ACC112 (cell line): ENCODE measurements at regions not wholly inside any gene's neighbourhood (a gene's known extent, or its start where the extent isn't known, plus 50 kb on each side); places are given as distances from the start of the nearest gene placed in this dataset.

Experiments used
- H2AFZ ChIP-seq: fragments of 200-600 bp; sonication (generic); one replicate; pipeline ENCODE4 v1.6.0; 2017; ENCODE audit warnings: antibody characterized with exemption, low read length; ENCODE audit not compliant: unreplicated experiment
- H3K27ac ChIP-seq: fragments of 200-600 bp; sonication (generic); 2 replicates; pipeline ENCODE4 v1.5.1; 2014; ENCODE audit warnings: low read depth, mild to moderate bottlenecking, antibody characterized with exemption, low read length, moderate library complexity
- H3K27me3 ChIP-seq: fragments of 200-600 bp; sonication (generic); 2 replicates; pipeline ENCODE4 v1.6.1; 2014; ENCODE audit warnings: mild to moderate bottlenecking, antibody characterized with exemption, low read length, moderate library complexity, mixed read lengths; ENCODE audit not compliant: insufficient read depth
- H3K36me3 ChIP-seq: fragments of 200-600 bp; sonication (generic); 2 replicates; pipeline ENCODE4 v1.6.1; 2016; ENCODE audit warnings: mild to moderate bottlenecking, antibody characterized with exemption, low read length, moderate library complexity, mixed read lengths; ENCODE audit not compliant: insufficient read depth
- H3K4me1 ChIP-seq: fragments of 200-600 bp; sonication (generic); one replicate; pipeline ENCODE4 v1.6.1; 2016; ENCODE audit warnings: low read length, mixed read lengths; ENCODE audit not compliant: insufficient read depth, unreplicated experiment, control insufficient read depth
- H3K4me3 ChIP-seq: fragments of 200-600 bp; sonication (generic); 2 replicates; pipeline ENCODE4 v1.5.1; 2014; ENCODE audit warnings: mild to moderate bottlenecking, low read depth, low read length
- H3K79me2 ChIP-seq: fragments of 200-600 bp; sonication (generic); one replicate; pipeline ENCODE4 v1.6.0; 2016; ENCODE audit warnings: low read length; ENCODE audit not compliant: control insufficient read depth, unreplicated experiment, insufficient read depth

DNA sequence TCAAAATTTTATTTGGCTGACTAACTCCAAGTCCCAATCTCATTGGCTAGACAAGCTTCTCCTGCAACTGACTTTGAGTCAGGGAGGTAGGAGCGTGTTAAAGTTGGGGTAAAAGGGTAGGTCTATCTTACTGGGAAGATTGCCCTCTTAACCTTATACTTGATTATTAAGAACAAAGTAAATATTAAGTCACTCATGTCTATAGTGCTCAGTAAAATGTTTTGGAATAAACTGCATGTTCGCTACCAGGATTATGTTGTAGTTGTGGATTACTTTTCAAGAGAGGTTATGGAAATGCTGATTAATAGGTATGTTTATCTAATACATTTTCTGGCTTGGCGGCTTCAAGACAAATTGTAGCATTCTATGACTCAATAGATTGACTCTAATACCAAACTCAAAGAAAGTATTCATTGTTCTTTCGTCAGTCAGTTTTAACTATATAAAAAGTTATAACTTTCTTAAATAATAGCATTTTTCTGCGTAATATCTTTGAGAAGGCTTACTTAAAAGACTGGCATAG lies 539.1 kb downstream of the PSAT1 start:
- H3K36me3 ChIP-seq = no peaks in the 10 kb centered on the region
- peaks cover 7% of the 10 kb centered on the region for H3K4me1 ChIP-seq
- no peaks in the 10 kb centered on the region for H3K27me3 ChIP-seq
- H2AFZ ChIP-seq = no peak overlapping the region
- no peak overlapping the region for H3K27ac ChIP-seq
- H3K4me3 ChIP-seq = no peak overlapping the region
- no peaks in the 10 kb centered on the region for H3K79me2 ChIP-seq

DNA sequence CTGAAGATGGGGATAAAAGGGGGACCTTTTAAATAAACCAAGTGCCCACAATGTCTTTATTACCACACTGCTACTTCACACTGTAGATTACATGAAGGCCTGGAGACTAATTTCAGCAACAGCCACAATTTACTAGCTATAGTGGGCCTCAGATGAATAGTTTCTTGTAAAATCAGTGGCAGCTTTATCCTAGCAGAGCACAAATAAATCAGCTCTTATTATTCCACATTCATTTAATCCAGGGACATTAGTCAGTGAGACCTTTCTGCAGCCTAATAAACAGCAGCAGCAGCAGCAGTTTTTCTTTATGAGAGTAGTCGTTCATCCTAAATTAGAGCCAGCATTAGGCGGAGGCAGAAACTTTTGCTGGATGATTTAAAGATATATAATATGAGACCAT lies 542.3 kb downstream of the PSAT1 start:
- Histone ChIP-seq H3K4me1 (peaks cover 7% of the 10 kb centered on the region), H3K27ac (no peak overlapping the region), H3K79me2 (no peaks in the 10 kb centered on the region), H3K36me3 (no peaks in the 10 kb centered on the region), H3K27me3 (no peaks in the 10 kb centered on the region), H3K4me3 (no peak overlapping the region), H2AFZ (no peak overlapping the region)

DNA sequence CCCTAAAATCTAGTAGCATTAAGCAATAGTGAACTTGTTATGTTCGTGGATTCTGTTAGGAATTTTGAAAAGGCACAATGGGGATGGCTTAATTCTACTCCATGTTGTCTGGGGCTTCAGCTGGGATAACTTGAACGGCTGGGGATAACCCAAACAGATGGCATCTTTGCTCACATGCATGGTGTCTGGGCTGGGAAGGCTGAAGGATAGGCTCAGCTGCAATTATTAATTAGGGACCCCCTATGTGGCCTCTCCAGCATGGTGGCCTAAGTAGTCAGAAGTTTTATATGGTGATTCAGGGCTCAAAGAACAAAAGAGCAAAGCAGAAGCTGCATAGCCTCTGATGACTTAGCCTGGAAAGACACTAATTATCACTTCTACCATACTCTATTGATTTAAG lies 551.1 kb downstream of the PSAT1 start:
- H3K79me2 ChIP-seq = no peaks in the 10 kb centered on the region
- no peaks in the 10 kb centered on the region for H3K36me3 ChIP-seq
- no peaks in the 10 kb centered on the region for H3K27me3 ChIP-seq
- no peak overlapping the region for H3K27ac ChIP-seq
- no peak overlapping the region for H2AFZ ChIP-seq
- H3K4me3 ChIP-seq = no peak overlapping the region
- no peaks in the 10 kb centered on the region for H3K4me1 ChIP-seq

DNA sequence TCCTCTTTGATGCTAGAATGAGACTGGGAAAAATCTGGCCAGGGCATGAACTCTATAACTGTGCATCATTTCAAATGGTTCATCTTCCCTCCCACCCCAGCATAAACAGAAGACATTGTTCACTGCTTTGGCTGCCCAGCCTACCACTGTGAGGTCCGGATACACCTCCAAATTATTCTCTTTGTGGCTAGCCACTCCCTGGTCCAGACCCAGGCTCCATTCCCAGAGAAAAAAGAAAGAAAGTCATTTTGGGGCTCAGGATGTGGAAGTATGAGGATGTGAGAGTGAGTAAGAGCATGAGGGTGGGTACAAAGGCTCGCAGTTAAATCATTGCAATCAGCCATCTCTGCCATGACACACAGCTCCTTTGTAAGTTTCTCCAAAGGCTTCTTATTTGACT lies 559.2 kb downstream of the PSAT1 start:
- no peak overlapping the region for H3K4me3 ChIP-seq
- peaks cover 8% of the 10 kb centered on the region for H3K4me1 ChIP-seq
- H3K36me3 ChIP-seq = no peaks in the 10 kb centered on the region
- no peak overlapping the region for H3K27ac ChIP-seq
- no peaks in the 10 kb centered on the region for H3K79me2 ChIP-seq
- no peaks in the 10 kb centered on the region for H3K27me3 ChIP-seq
- no peak overlapping the region for H2AFZ ChIP-seq

DNA sequence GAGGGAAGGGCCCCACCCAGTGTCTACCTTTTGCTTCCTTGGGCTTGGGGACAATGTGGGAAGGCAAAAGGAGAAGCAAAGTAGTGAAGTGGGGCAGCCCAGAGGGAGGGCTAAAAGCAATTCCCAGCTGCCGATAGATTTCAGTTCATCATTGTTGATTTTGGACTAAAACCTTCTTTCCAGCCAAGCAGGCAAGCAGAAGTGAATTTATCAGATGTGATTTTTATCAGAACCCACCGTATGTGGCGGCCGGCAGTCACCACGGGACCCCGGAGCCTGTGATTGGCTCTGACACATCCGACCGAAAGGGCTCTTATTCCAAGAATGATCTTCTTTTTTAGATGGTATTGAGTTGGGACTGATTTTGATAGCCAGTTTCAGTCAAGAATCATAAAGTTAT lies 559.9 kb downstream of the PSAT1 start:
- no peaks in the 10 kb centered on the region for H3K36me3 ChIP-seq
- H3K27me3 ChIP-seq = no peaks in the 10 kb centered on the region
- H3K4me1 ChIP-seq = peaks cover 12% of the 10 kb centered on the region
- no peak overlapping the region for H2AFZ ChIP-seq
- no peak overlapping the region for H3K27ac ChIP-seq
- H3K4me3 ChIP-seq = no peak overlapping the region
- H3K79me2 ChIP-seq = no peaks in the 10 kb centered on the region

DNA sequence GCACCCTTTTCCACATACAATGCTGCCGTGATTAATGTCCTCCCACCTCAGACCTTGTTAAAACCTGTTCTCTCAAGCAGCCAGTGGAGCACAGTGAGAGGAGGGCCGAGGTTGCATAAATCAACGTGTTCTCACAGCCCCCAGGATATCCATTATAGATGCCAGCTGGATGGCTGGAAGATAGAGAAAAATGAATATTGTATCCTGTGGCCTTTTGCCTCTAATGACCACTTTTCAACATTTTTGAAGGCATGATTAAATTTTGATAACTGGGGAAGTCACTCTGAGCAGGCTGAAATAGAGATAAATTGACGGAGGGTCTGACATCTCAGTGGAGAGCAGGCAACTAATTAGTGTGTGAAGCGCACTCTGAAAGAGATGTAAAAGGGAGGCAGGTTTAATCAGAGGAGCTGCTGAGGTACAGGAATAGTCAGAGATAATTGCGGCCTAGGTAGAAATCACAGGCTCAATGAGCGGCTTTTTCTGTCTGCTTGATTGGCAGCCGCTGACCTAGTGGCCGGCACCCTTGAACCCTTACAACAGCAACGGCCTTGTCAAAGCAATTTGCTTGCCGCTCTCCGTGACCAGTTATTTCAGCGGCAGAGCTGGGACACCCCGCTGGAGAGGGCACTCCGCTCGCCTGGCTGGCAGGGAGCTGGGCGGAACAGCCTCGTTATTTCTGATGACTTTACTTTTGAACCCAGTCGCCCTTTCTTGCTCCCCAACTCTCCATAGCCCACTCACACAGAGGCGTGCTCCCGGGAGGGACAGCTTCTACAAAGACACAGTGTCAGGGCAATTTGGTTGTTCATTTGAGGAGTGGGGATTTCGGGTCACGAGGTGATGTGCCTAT lies 560.7 kb downstream of the PSAT1 start:
- Histone ChIP-seq H3K27ac (no peak overlapping the region), H3K79me2 (no peaks in the 10 kb centered on the region), H3K4me3 (no peak overlapping the region), H3K27me3 (no peaks in the 10 kb centered on the region), H2AFZ (no peak overlapping the region), H3K4me1 (peaks cover 12% of the 10 kb centered on the region), H3K36me3 (no peaks in the 10 kb centered on the region)

DNA sequence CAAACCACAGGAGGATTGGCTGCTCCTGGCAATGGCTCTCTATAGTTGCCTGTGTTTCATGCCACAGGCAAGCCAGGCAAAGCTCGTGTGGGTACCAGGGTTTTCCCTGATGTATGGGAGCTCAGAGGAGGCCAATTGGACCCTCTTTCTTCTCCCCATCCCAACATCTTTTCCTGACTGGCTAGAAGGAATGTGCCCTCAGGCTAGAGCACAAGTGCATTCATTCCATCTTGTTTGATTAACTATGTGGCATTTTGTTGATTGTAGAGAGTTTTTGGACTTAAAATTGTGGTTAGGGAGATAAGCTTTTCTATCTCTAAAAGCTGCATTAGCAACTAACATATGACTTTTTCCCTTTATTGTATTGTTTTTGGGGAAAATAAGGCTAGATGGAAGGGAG lies 561.3 kb downstream of the PSAT1 start:
- Histone ChIP-seq H3K4me3 (no peak overlapping the region), H3K27me3 (no peaks in the 10 kb centered on the region), H3K36me3 (no peaks in the 10 kb centered on the region), H3K4me1 (peaks cover 12% of the 10 kb centered on the region), H3K79me2 (no peaks in the 10 kb centered on the region), H2AFZ (no peak overlapping the region), H3K27ac (no peak overlapping the region)

DNA sequence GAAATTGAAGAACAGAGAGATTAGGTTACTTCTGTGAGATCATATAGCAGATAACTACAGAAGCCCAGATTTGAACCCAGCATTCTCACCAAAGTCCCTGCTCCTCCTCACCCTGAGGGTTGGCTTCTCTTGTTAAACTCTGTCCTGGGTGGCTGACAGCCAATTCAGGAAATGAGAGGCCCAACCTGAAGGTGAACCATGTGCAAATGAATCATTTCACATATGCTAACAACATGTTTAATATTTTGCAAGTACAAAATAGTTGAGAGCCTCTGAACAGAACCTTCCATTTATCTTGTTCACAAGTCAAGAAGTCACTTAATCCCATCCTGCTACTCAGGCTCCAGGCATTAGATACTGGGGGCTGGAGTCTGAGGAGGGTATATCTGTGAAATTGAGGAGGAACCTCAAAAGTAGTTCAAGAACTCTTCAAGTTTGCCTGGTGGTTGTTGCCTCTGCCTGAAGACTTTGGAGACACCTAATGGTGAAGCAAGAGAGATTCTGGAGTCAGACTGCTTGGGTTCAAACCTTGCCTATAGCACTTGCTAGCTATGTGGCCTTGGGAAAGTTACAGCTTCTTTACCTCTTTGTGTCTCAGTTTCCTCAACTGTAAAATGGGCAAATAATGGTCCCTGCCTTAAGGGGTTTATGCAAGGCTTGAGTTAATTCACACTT lies 564.0 kb downstream of the PSAT1 start:
- peak overlapping the region; percentile 16 for H3K27ac ChIP-seq

DNA sequence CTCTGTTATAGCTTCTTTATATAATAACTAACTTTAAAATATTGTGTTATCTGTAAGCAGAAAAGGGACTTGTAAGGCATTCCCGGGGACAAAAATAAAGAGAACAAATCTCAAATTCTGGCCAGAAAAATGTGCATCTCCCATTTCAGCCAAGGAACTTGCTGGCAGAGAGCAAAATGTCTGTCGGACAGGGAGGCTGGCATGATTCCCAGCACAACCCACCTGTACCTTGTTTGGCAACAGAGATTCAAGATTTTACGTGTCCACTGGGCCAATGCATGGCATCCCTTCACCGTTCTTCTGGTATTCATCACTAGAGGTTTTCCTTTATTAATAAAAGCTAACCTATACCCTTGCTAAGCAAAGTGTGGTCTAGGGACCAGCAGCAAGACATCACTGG lies 566.6 kb downstream of the PSAT1 start:
- H3K36me3 ChIP-seq = no peaks in the 10 kb centered on the region
- no peaks in the 10 kb centered on the region for H3K27me3 ChIP-seq
- no peaks in the 10 kb centered on the region for H3K79me2 ChIP-seq
- H3K4me1 ChIP-seq = peaks cover 32% of the 10 kb centered on the region
- no peak overlapping the region for H3K27ac ChIP-seq
- no peak overlapping the region for H2AFZ ChIP-seq
- no peak overlapping the region for H3K4me3 ChIP-seq

More for the DNA sequence above, 564.0 kb downstream of the PSAT1 start:
- Histone ChIP-seq H3K4me1 (peaks cover 18% of the 10 kb centered on the region), H3K27me3 (no peaks in the 10 kb centered on the region), H2AFZ (no peak overlapping the region), H3K4me3 (no peak overlapping the region), H3K36me3 (no peaks in the 10 kb centered on the region), H3K79me2 (no peaks in the 10 kb centered on the region)

DNA sequence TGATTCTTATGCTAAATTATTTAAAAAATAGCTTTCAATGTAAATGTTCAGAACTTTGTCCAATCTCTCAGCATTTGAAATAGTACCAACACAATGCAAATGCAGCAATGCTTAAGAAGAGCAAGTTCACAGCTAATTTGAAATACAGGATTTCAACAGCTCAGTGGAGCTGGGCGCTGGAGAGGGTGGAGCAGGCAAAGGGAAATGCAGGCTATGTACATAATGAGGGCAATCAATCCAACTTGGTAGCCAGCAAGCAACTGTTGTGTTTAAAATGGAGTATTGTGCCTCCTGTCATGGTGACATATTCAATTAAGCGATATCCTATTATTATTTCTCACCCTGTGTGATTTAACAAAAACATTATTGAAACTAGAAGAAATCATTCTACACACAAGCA lies 568.8 kb downstream of the PSAT1 start:
- Histone ChIP-seq H3K27me3 (no peaks in the 10 kb centered on the region), H2AFZ (no peak overlapping the region), H3K79me2 (no peaks in the 10 kb centered on the region), H3K27ac (peak overlapping the region; percentile 92), H3K4me1 (peaks cover 38% of the 10 kb centered on the region), H3K4me3 (no peak overlapping the region), H3K36me3 (no peaks in the 10 kb centered on the region)
